Globus pallidus (tissue), 1 donor: ENCODE measurements at regions not wholly inside any gene's neighbourhood (a gene's known extent, or its start where the extent isn't known, plus 50 kb on each side); places are given as distances from the start of the nearest gene placed in this dataset.
"Not testable (repeated sequence)": the region's sequence is repeated elsewhere in the genome, so short reads cannot be mapped to it uniquely, and the experiment has no call there.

ENCODE experiments used
- DNase-seq: peaks from one replicate; pipeline ENCODE4 v3.0.0-alpha.2; 2015; ENCODE audit warnings: low spot score

DNA sequence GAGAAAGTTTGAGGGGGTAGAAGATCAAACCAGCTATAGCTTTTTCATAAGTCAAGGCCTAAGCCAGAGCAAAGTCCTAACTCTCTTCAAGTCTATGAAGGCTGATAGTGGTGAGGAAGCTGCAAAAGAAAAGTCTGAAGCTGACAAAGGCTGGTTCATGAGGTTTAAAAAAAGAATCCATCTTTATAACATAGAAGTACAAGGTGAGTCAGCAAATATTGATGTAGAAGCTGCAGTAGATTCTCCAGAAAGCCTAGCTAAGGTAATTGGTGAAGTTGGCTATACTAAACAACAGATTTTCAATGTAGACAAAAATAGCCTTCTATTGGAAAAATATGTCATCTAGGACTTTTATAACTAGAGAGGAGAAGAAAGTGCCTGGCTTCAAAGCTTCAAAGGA, 141.4 kb upstream of the ZNF521 start:
- DNase-seq, result no peak

- no peak for DNase-seq
These were observed 138.3 kb upstream of the ZNF521 start for GRCh38 chr18:25490316-25490715.

DNA sequence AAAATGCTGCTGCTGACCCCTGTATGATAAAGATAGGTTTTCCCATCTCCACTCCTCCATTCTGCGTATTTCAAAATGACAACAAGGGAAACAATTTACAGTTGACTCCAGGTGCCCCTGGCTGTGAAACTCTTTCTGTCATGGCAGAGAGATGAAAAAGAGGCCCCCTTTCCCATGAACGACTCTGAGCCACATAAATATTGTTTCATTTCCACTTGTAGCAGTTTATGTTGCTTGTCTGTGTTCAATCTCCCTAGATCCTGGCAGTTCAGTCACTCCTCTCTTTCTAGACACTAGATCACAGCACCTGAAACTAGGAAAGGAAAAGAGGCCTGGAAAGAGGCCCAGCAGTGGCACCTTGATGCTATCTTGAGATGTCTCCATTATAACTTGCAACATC, 121.0 kb upstream of the ZNF521 start:
- no peak for DNase-seq

GRCh38 chr18:25470756-25471524, 119.0 kb upstream of the ZNF521 start:
- DNase-seq, result not testable (repeated sequence)

DNA sequence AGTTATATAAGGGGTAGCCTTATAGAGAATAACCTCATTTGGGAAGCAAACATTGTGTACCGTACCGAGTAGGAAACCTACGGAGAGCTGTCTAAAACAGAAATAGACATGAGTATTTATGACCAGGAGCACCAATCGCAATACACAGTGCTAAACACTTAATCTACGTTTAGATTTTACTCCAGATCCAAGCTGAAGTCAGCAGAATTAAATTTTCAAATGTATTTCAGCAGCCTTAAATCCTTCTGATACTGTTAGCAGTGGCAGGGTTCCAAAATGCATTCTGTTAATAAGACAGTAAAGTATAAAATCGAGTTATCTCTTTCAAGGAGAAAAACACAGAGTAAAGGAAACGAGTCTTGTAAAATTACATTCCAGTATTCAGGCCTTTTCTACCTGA, 118.1 kb upstream of the ZNF521 start:
- no peak for DNase-seq

DNA sequence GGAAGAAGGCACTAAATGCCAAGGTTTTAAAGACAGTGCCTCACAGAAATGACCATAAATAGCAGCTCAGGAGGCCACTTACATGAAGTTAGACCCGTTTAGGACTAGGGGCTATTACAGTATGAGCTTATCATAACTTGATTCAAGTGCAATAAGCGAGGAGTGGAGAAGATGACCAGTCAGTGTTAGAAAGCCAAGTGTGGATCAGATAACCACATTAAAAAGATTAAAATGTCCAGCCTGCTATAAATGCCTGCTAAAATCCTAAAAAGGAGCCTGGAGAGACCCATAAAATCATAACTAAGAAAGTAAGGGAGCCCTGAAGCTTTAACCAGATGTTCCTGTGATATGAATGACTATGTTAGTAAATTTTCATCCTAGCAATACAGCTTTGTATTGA, 117.5 kb upstream of the ZNF521 start:
- DNase-seq, result no peak

GRCh38 chr18:25467226-25467987, 115.4 kb upstream of the ZNF521 start:
- no peak for DNase-seq

DNA sequence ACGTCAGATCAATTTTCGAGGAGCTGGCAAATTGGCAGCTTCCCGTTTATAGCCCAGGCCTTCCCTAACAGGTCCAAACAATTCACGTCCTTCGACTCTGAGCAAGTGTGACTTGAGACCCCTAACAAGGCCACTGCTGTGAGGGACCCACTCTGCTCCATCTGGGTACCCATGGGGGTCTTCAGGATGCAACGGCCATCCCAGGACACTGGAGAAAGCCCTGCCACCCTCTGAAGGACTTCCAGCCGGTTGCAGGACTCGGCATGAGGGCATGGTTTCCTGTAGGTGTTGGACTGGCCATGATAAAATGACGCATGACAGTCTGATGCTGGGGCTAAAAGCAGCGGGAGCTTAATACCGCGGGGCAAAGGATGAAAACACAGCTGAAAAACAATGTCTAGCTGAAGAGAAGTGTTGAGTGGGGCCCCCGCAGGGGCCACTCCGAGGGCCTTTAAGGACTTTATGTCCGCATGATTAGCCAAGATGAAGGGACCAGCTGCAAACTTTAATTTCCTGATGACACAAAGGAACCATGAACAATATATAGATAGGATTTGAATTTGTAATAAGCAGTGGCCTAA, 113.3 kb upstream of the ZNF521 start:
- no peak for DNase-seq

GRCh38 chr18:25464227-25464626, 112.3 kb upstream of the ZNF521 start:
- DNase-seq, result no peak

GRCh38 chr18:25463726-25464125, 111.8 kb upstream of the ZNF521 start:
- DNase-seq, result no peak

DNA sequence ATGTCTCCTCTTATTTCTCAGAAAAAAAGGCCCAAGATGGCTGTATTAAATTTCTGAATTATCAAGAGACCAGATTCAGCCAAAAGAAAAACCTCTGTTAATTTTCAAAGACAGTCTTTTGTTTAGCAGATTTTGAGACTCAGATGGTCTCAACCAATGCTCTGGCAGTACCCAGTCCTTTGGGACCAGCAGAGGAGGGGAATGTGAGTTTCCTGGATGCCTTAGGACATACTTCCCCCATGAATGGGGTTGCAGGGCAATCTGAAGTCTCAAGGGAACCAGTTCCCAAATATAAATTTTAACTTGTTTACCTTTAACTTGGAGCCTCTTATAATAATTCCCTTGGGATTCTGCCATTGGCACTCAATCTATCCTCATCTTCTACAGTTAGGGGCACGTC, 107.8 kb upstream of the ZNF521 start:
- DNase-seq, result no peak

DNA sequence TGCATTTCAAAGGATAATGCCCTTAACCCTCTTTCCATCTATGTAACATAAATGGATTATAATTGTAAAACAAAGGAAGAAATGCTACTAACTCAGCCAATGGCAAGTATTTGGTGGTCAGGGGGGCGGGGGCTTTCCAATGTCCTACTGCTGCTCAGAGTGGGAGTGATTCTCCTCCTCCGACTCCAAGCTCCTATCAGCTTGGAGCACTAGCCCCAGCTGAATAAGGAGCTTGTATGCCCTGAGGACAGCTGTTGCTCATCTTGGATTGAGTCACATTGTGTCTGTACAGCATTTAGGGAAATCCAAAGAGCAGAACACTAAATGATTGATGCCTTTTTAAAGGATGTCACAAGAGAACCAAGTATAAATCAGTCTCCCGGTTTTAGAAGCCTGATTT, 105.6 kb upstream of the ZNF521 start:
- DNase-seq, result no peak

DNA sequence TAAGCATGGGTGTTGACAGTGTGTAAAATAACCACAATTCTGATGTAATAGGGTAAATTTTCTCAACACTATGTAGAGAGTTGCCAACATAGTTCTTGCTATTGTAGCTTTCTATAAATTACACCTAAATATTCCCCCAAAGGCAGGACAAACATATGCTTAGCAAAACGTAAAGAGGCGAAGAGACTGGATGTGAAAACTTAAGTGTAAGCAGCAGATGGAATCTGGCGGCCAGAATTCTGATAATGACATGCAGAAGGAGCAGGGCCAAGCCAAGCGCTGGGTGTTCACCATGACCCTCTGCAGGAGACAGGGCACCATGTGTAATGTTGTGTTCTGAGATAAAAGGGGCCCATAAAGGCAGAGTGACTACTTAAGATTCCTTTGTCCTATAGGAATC, 105.2 kb upstream of the ZNF521 start:
- no peak for DNase-seq

DNA sequence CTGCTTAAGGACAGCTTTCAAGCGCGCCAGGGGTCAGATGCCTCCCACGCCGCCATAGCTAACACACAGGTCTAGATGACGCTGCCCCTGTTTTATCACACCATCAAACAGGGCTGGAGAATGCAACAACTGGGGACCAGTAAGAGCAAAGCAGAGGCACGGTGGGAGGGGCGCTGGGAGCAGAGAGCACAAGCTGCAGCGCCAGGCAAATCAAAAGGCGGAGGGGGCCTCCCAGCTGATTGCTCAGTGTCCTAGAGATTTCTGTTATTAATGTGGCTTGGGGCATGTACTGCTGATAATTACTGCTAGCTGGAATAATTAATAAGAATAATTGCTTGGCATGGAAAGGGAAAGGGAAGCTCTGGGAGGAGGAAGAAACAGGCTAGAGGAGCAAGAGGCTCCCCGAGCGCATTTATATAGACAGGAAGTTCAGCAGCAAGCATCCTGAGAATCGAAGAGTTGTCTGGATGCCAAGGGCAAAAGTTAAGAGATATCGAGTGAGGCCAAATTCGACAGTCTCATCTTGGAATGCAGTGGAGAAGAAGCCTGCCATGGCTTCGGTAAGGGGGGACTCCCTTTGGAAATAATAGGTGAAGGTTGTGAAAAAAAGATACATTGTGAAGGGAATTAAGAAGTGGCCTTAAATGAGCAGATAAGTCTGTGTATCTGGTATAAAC, 104.5 kb upstream of the ZNF521 start:
- DNase-seq, result no peak

- no peak for DNase-seq
These were observed 103.7 kb upstream of the ZNF521 start for GRCh38 chr18:25455646-25456045.

DNA sequence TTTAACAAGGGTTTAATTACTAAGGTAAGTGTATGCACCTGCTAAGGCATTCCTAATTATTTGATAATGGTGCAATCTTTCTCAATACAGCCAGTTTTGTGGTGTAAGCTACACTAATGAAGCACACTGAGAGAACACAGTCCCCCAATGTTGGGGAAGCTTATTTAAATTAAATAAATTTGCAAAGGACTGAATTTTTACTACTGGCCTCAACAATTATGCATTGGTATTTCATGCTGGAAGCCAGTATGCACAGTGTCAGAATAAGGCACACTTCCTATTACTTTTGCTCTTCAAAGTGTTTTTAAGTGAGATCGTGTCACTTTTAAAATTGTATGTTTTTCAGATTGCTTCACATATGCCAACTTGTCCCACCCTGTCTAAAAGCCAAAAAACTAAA, 103.2 kb upstream of the ZNF521 start:
- no peak for DNase-seq

DNA sequence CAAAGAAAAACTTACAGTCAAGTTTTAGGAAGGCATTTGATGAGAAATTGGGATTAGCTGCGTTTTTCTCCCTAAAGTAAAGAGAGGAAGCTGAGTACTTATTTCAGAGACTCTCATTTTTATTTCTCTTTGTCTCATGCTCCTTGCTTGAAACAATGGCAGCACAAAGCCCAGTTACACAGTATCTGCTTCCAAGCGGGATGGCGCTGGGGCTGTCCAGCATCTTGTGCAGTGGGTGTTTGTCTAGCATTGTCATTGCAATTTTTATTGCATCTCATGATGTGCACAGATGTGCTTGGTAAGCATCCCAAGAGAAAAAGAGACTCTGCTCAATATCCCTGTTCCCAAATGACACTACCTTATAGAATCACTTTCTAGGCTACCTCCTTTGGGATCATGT, 102.8 kb upstream of the ZNF521 start:
- no peak for DNase-seq

- no peak for DNase-seq
These were observed 102.3 kb upstream of the ZNF521 start for GRCh38 chr18:25454270-25454659.

DNA sequence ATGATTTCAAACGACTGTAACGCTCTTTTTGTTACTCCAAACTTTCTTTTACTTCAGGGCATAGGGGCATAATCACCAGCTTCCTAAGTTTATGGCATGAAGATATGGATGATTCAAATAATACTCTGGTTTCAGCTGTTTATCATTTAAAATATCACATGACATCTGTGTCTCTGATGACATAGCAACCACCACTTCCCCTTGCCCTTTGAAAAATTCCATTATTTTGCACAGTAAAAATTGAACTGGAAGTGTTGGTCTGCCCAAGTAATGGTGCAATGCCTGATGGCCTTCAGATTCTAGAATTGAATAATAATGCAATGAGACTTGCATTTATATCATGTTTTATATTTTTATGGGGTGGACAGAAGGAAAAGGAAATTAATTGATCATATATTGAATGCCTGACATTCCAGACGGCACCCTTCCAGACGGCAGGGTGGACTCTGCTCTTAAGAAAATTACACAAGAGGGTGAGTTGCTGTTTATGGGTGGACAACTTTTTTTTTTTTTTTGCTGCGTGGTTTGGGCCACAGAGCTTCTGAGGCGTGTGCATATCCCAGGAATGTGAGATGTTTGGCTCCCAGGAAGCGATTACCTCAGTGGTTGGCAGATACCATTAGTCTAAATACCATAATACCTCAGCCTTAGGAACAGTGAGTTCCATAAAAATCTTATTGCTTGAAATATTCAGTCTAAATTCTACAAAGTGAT, 101.7 kb upstream of the ZNF521 start:
- DNase-seq, result no peak

DNA sequence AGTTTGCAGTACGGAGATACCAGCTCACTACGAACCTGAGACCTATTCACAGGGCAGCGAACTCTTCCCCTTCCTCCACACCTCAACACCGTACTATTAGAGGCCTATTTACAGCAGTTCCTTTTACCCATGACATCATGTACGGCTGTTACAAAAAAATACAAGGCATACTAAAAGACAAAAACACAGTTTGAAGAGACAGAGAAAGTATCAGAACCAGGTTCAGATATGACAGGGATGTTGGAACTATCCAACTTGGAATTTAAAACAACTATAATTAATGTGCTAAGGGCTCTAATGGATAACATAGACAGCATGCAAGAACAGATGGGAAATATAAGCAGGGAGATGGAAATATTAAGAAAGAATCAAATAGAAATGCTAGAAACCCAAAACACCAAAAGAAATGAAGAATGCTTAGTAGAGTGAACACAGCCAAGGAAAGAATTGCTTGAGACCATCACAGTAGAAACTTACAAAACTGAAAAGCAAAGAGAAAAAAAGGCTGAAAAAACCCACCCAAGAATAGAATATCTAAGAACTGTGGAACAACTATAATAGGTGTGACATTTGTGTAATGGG, 99.2 kb upstream of the ZNF521 start:
- no peak for DNase-seq

GRCh38 chr18:25449046-25449445, 97.1 kb upstream of the ZNF521 start:
- DNase-seq, result no peak

GRCh38 chr18:25446972-25447371, 95.0 kb upstream of the ZNF521 start:
- DNase-seq, result no peak
